T-helper 1 cell (primary cell): ENCODE measurements at regions not wholly inside any gene's neighbourhood (a gene's known extent, or its start where the extent isn't known, plus 50 kb on each side); places are given as distances from the start of the nearest gene placed in this dataset.

ENCODE experiments used
- DNase-seq, 5 donors: peaks; one replicate each; pipeline ENCODE4 v3.0.0-alpha.2; 2012 to 2020

DNA sequence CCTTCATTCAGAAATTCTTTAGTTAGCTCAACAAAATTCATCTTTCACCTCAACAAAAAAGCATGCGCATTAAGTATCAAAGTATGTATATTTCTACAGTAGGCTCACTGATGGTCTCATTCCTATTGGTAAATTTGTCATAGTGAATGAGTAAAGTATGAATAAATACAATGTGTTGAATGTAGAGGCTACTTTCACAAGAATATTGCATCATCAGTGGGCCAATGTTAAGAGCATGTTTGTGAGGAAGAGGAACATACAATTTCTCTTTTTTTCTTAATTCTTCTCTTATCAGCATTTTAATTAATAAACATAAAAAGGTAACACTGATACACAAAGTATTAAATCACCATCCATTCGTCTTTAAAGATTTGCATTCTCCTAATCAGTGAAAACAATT, 505.1 kb downstream of the CETN3 start:
- DNase-seq: no peak

DNA sequence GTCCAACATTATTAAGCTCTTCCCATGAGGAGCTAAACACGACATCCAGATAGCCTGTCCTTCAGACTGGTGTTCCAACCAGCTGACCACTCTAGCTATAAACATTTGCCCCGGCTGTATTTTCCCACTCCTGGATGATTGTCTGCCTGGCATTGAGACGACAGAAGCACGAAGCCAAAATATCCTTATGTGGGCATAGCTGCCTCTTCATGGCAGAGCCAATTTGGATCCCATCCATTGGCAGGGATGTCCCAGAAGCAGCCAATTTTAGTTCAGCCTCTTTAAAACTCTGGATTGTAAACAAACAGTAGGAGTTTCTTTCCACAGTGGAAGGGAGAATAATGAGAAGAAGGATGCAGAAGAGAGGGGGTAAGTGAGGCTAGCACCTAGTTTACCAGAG, 507.6 kb downstream of the CETN3 start:
- DNase-seq: no peak

DNA sequence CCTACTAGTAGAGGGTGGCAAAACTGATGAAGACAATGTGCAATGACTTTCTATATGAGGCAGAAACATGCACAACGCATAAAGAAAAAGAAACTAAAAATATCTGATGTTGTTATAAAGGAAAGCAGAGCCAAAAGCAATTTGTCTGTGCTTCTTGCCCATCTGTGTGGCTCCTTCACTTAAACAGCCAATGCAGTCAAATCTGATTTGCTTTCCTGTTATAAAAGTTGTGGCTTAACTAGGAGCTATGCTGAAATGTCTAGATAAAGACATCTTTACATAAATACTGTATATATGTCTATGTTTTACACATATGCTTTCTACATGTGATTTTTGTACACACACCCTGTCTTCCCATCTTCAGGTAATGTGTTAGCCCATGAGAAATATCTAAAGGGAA, 508.2 kb downstream of the CETN3 start:
- no peak for DNase-seq

DNA sequence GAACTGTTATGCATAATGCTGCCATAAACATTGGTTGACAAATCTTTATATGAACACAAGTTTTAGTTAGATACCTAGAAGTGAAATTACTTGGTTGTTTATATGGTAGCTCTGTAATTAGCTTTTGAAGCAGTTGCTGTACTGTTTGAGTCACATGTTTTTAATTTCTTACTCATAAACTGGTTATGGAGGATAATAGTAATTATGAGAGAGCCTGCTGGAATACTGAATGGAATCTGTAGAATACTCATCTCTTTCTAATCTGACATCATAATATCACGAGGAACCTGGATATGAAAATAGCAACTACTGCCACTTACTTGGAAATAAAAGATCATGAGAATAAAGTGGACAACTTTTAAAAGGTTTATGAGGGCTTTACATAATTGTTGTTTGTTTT, 509.2 kb downstream of the CETN3 start:
- DNase-seq: no peak

DNA sequence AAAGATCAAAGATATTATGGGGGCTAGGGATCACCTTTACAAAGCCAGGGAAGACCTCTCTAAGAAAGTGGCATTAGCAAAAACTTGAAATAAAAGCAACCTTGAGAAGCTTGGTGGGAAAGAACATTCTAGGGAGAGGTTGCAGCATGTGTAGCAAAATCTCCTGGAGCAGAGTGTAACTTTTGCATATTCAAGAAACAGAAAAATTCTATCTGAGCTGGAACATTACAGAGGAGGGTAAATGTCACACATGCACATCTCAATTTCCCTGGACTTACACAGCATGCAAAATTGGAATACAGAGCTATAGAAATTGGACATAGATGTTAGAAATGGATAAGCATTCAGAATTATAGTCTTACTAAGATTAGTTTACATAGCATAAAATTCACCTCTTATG, 510.0 kb downstream of the CETN3 start:
- DNase-seq: no peak

DNA sequence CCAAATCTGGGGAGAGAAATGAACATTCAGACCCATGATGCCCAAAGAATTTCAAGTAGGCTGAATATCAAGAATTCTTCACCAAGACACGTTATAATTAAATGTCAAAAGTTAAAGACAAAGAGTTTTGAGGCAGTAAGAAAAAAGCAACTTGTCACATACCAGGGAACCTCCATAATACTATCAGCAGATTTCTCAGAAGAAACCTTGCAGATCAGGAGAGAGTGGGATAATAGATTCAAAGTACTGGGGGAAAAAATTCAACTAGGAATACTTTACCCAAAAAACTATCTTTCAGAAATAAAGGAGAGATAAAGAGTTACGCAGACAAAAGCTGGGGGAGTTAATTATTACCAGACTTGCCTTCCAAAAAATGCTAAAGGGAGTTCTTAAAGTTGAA, 516.0 kb downstream of the CETN3 start:
- DNase-seq: no peak

DNA sequence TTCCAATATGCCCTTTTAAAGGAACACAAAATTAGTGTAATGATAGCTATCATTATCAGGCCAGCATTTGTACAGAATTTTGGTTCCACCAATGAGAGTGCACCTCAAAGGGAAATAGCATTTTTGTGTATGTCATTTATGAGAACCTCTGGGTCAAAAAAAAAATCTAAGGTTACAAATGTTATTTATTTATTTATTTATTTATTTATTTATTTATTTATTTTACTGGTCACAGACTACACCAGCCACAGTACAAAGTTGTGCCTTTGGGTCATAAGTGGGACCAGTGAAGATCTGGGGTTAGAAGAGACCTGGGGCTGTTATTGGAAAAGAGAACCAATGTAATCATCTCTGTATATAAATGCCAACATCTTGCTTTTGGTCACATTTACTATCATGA, 523.9 kb downstream of the CETN3 start:
- DNase-seq: no peak

DNA sequence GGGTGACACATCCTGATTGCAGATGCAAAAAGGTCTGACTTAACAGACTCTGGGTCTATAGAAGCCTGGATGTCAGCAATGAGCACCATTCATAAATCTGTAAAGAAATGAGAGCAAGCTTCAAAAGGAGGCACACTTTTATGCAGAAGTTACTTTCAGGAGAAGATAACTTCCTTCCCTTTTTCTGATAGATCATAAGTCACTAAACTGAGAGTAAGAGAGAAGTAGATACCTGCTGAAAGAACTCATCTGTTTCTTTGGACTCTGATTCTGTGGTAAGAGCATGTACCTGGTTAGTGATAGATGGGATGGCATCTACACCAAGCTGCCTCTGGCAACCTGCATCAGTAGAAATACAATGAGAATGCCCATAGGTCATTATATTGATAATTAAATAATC, 525.6 kb downstream of the CETN3 start:
- no peak for DNase-seq

DNA sequence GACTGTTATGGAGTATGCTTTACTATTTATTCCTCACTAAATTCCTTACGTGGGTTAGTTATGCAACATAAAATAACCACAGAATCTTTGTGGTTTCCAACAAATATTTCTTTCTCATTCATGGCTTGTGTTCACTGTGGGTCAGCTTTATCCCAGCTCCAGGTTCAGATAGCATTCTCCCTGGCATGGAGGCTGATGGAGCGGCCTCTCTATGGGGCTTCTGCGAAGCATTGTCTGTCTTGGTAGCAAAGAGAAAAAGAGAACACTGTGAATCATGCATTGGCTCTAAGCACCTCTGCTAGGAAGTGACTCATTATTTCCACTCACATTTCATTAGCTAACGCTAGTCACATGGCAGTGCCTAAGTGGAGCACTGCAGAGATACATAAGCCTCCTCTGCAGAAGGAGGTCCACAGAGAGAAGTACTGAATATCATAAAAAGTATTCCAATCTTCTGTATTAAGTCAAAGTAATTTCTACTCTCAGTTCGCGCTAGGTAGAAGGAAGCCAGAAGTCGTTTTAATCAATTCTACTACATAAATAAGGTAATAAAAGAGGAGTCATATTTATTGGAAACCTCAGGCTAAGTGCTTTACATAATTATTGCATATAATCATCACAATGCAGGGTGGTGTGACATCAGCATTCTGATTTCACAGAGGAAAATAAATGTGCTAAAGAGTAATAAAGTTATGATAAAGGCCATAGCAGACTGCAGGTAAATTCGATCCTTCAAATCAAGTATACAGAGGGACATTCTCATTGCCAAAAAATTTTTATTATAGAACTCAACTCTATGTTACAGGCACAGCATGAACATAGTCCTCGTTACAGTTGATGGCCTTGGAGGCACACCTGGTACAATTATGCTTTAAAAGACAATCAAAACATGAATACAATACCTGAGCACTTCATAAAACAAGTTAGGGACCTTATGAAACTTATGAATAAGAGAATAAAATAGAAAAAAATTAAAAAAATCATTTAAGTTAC, 531.1 kb downstream of the CETN3 start:
- no peak for DNase-seq

DNA sequence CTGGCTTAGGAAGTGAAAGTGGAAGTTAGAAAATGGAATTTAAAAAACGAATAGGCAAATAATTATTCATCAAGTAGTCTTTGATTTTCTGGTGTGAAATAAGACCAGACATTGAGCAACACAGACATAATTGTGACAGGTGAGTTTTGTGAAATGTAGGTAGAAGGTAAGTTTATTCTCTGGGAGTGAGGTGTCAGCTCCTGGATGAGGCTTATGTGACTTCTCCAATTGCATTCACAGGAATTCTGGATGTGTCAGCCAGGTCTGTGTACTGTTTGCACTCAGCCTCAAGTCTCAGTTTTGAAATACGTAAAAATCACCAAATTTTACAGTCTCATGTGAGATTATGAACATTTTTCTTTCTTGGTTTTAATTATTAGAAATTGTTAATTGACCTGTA, 537.6 kb downstream of the CETN3 start:
- DNase-seq: no peak

DNA sequence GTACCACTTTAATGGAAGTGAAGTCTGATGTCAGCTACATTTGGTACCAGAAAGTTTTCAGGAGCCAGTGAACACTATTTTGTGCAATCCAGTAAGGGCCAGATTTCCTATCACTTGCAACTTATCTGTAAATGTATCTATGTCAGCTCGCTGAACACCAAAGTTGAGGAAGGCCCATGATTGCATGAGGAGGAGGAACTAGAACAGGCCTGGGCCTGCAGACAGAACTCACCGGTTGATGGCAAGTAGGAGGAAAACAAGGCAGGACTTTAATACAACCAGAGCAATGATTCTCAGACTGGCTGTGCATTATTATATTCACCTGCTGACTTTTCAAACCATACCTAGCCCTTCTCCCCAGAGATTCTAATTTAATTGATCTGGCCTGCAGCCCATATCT, 540.2 kb downstream of the CETN3 start:
- no peak for DNase-seq

DNA sequence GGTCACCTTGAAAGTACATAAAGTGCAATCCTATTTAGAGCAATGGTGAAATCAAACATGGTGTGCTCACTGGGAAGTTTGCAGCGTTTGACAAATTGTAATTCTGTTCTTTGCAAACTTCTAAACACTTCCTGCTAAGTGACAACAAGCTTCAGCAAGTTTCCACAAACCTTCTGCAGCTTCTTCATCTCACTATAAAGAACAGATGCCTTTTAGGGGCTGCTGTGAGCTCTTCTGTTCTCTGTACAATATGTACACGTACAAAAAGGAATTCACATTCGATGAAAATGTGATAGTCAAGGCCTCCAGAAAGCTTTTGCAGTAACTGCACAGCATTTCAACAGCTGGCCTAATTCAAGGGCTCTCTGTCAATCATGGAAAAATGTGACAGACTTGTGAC, 543.1 kb downstream of the CETN3 start:
- DNase-seq: no peak

DNA sequence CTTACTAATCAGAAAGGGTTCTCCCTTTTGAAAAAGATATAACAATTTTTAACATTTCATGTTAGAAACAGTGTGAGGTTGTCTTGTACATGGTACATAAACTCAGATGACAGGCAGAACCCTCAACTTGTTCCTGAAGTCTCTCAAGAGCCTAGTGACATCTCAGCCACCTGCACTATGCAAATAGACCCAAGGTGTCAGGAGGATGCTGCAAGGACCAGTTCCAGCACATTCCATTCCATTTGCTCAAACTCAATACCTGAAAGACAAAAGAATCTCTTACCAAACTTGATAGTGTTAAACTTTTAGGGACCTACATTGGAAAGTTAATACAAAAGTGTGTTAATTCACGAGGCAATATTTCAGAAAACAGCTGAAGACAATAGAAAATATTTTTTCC, 544.6 kb downstream of the CETN3 start:
- DNase-seq: no peak

DNA sequence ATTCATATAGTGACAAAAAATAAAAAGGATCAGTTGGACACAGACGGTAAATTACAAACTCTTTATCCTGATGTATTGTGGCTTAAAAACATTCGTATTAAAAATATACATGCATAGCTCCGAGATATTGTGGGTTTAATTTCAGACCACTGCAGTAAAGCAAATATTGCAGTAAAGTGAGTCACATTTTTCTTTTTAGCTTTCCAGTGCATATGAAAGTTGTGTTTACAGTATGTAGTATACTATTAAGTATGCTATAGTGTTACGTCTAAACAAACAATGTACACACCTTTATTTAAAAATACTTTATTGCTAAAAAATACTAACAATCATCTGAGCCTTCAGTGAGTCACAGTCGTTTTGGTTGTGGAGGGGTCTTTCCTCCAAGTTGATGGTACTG, 551.8 kb downstream of the CETN3 start:
- no peak for DNase-seq

DNA sequence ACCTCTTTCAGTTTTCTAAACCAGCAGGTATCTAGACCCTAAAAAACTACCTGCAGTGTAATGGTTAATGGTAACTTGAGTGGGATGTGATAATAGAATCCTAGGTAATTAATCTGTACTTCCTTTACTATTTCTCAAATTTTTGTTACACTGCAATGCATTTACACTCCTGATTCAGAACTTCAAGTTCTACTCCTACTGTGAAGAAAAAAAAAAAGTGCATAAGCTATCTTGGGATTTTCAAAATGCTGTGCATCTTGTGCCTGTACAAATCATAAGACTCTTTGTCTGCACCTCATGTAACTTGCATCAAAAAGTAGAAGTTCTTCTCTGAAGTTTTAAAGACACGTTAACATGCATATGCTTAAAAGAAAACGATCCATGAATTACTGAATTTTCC, 554.1 kb downstream of the CETN3 start:
- DNase-seq: no peak

DNA sequence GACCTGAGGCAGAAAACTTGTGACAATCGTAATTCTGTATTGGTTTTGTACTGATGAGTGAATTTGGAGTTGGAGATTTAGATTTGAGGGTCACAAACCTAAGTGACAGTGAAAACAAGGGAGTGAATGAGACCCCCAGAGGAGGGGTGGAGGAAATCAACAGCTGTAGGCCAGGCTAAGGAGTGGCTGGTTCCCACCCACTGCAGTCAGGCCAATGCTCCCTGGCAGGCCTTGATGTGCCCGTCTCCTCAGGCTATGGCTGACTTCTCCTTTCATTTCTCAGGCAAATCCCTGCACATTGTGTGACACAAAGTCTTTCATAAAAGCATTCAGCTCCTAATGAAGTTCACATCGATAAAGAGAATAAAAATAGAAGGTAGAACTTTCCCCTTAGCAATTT, 557.6 kb downstream of the CETN3 start:
- no peak for DNase-seq

DNA sequence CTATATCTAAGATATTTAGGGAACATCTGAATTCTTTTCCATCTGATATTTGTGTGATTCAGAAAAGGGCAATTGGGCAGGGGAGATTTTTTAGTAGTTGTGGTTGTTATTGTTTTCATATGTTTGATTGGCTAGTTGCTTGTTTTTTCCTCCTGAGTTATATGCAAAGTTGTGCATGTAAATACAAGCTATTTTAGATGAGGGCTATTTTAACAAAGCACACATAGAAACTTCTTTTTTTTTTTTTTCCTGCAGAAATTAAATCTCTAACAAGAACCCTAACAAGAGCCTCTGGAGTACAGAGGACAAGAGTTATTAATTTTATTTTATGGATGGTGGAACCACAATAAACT, 559.1 kb downstream of the CETN3 start:
- no peak for DNase-seq

DNA sequence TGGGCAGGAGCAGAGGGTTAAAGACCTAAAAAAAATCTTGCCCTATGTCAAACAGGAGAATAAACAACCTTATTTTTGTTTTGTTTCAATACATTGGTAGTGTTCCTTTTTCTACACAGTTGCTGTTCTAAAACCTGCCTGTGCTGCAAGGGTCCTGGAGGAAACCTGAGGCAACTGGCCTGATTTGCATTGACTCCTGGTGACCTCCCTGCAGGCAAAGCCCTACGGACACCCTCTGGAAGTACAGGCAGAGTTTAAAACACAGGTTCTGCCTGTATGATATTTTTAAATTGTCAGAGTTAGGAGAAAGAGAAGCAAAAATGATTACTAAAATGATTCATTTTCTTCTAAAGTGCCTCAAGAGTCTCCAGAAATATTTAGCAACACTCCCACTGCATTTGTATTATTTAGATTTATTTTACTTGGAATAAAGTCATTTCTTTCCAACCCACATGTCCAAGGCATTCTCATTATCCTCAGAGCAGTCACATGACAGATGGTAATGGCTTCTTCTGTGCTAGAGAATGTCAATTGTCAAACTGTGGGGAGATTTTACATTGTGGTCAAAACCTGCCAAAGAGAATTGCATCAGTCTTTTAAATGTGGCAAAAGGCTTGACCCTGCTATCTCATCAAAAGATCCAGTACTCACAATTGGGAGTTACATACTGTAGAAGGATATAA, 559.6 kb downstream of the CETN3 start:
- no peak for DNase-seq

DNA sequence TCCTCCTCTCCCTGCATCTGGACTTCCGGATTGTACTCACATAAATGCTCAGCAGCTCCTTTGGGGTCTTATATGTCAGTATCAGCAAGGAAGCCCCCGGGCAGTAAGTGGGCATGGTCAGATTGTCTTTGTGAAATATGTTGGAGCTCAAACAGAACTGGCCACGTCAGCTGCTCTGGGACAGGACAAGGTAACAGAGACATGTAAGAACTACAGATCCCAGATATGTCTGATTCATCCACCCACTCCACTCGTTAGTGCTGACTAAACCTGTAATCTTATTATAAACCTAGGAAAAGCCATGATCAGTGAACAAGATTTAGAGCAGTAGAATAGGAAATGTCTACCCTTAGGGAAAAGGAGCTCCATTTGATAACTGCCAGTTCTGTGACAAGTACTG, 561.8 kb downstream of the CETN3 start:
- no peak for DNase-seq

DNA sequence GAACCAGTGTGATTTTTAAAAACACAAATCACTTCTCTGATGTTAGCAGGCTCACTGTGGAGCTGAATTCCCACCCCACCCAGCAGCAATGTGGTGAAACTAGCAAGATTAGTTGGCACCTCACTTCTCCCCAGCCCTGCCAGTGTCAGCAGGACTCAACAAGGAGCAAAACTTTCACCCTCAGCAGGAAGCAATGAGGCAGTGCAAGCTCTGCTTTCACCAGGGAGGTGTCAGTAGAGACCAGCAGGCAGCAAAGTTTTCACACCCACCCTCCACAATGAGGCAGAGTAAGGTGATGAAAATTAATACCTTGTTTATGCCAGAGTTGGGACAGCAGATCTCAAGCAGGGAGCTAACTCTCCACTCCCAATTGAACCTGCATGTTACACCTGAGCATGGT, 565.0 kb downstream of the CETN3 start:
- DNase-seq: no peak

DNA sequence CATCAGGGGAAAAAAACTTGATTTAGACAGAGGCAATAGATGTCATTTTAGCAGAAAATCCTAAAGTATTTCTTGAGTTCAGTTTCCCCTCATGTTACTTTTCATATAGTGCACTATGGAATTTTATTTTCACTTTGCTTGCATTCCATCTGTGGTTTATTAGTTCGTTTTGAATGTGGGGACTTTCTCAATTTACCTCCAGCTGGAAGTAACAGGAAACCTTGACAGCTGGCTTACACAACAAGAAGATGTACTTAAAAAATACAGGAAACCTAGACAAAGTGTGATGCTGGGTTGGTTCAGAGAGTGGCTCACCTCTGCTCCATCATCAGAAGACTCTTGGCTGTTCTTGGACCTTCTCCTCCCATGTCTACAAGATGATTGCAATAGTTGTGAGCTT, 567.0 kb downstream of the CETN3 start:
- DNase-seq: no peak

DNA sequence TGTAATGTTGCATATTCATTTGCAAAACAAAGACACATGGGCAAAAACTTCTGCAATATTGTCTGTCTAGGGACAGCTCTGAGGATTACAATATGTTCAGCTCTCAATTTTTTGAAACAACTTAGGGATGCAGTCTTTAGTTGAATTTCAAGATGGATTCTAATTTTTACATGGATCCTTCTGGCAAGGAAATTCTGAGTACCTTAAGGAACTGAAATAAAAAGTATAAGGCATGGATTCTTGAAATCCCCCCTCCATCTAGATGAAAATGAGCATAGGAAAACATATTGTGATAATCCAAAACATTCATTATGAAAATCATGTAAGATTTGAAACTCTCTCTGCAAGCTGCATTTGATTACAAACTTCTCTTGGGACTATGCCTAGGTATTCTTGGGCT, 568.6 kb downstream of the CETN3 start:
- no peak for DNase-seq

DNA sequence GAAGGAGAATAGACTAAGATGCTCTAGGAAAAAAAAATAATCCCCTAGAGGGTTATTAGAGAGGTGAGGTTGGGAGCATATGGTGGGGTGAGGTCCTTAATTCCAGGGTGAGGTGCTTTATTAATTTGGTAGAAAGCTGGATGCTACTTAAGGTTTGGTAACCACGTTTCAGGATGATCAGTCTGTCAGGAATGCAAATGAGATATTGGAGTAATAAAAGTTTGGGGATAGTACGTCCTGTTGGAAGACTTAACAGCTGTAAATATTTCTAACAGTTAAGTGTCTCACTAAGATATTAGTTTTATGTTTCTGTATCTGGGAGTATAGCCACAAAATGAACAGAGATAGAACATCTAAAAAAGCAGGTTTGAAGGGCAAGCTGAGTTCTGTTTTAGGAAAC, 578.9 kb downstream of the CETN3 start:
- DNase-seq: no peak

DNA sequence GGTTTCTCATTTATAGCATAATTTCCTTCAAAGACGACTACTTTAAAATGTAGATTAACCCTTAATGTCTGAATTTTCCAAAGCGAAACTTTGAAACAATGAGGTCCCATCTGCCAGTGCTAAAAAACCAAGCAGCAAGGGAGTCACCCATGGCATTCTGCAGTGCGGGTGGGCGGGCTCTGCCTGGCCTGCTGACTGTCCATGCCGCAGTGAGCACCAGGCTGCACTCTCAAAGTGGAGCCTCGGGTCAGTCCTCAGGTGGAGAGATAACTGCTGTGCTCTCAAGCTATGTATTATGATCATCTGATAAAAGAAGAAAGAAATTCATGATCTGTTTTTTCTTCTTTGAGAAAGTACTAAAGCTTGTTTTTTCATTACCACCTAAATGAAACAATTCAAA, 581.6 kb downstream of the CETN3 start:
- no peak for DNase-seq

DNA sequence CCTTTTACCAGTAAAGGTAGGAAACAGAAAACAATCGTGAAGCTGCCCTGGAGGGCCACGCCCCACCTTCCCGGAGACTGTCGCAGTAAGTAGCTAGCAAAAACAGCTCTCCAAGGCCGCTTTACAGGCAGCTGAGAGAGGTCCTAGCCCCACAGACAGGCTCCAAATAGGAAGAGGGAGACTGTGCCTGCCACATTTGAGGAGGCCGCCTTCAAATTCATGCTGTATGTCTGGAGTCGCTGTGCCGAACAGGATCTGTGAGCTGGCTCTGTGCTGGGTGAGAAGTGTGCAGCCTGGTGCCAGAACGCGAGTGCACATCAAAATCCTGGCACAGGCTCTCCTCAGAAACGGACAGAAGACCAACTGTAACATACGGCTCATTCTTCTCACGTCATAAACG, 582.2 kb downstream of the CETN3 start:
- no peak for DNase-seq
